Activated B cell treated with CpG ODN at 0.5 μM for 24 hours (primary cell): ENCODE measurements at regions not wholly inside any gene's neighbourhood (a gene's known extent, or its start where the extent isn't known, plus 50 kb on each side); places are given as distances from the start of the nearest gene placed in this dataset.

Source experiments
- ATAC-seq: fragments of 200-7000 bp; cut with Tn5 transposase; one replicate; pipeline ENCODE4 v1.10.0; 2021; ENCODE audit warnings: low read depth, mild to moderate bottlenecking, moderate library complexity
- CTCF ChIA-PET: fragments of 350-600 bp; sonication (Branson Sonifier 250); formaldehyde crosslinking; loops from one replicate; lab custom pipeline; 2021; ENCODE audit warnings: antibody characterized with exemption; lab: Charles Lee
- POLR2A ChIA-PET: fragments of 350-600 bp; sonication (Branson Sonifier 250); formaldehyde crosslinking; loops from one replicate; lab custom pipeline; 2021; ENCODE audit warnings: antibody characterized with exemption; lab: Charles Lee
- DNase-seq: peaks from one replicate; pipeline ENCODE4 v3.0.0; 2022
- H3K27ac Mint-ChIP-seq: one replicate; pipeline ENCODE4 v1.8.0; 2020; ENCODE audit warnings: mixed read lengths
- H3K27me3 Mint-ChIP-seq: one replicate; pipeline ENCODE4 v1.8.0; 2021; ENCODE audit warnings: mixed read lengths
- H3K36me3 Mint-ChIP-seq: one replicate; pipeline ENCODE4 v1.8.0; 2021; ENCODE audit warnings: low read depth, mixed read lengths
- H3K4me1 Mint-ChIP-seq: one replicate; pipeline ENCODE4 v1.8.0; 2021; ENCODE audit warnings: mixed read lengths
- H3K4me3 Mint-ChIP-seq: one replicate; pipeline ENCODE4 v1.8.0; 2020; ENCODE audit warnings: mild to moderate bottlenecking, mixed read lengths
- H3K9me3 Mint-ChIP-seq: one replicate; pipeline ENCODE4 v1.8.0; 2020; ENCODE audit warnings: mixed read lengths
- CTCF ChIP-seq: fragments of 200-600 bp; IDR thresholded peaks from one replicate; pipeline ENCODE4 v1.8.0; 2022; ENCODE audit warnings: antibody characterized with exemption, mild to moderate bottlenecking
- intact Hi-C: fragments of 100-400 bp; cut with micrococcal nuclease; formaldehyde crosslinking; loops from one replicate; pipeline ENCODE4 v1.15.1; 2024

GRCh38 chr3:99467420-99467819 lies 171.0 kb upstream of the COL8A1 start:
- POLR2A ChIA-PET: no interaction called here
- ATAC-seq: no peak
- H3K4me1 Mint-ChIP-seq: no peaks in the 10 kb centered on the region
- TF ChIP-seq CTCF: no peak
- H3K27ac Mint-ChIP-seq: no peak overlapping the region
- H3K4me3 Mint-ChIP-seq: no peak overlapping the region
- H3K9me3 Mint-ChIP-seq: no peaks in the 10 kb centered on the region
- CTCF ChIA-PET: no interaction called here
- no peaks in the 10 kb centered on the region for H3K36me3 Mint-ChIP-seq
- H3K27me3 Mint-ChIP-seq: no peaks in the 10 kb centered on the region
- no peak for DNase-seq
- intact Hi-C loops: no loop called here

GRCh38 chr3:99466331-99466730 lies 172.1 kb upstream of the COL8A1 start:
- intact Hi-C loops: no loop called here
- CTCF ChIA-PET: no interaction called here

GRCh38 chr3:99458013-99458412 lies 180.4 kb upstream of the COL8A1 start:
- H3K9me3 Mint-ChIP-seq: peaks cover 2% of the 10 kb centered on the region
- no peak overlapping the region for H3K4me3 Mint-ChIP-seq
- no peaks in the 10 kb centered on the region for H3K27me3 Mint-ChIP-seq
- ChIA-PET CTCF (no interaction called here), POLR2A (no interaction called here)
- no peaks in the 10 kb centered on the region for H3K36me3 Mint-ChIP-seq
- H3K27ac Mint-ChIP-seq: no peak overlapping the region
- intact Hi-C loops: no loop called here
- no peaks in the 10 kb centered on the region for H3K4me1 Mint-ChIP-seq
- DNase-seq (no peak), ATAC-seq (no peak)
- no peak for TF ChIP-seq CTCF

More at GRCh38 chr3:99466331-99466730, 172.1 kb upstream of the COL8A1 start:
- Mint-ChIP-seq H3K9me3 (no peaks in the 10 kb centered on the region), H3K27ac (no peak overlapping the region), H3K36me3 (no peaks in the 10 kb centered on the region), H3K27me3 (no peaks in the 10 kb centered on the region), H3K4me3 (no peak overlapping the region), H3K4me1 (no peaks in the 10 kb centered on the region)
- ATAC-seq (no peak), DNase-seq (no peak)
- no peak for TF ChIP-seq CTCF
- POLR2A ChIA-PET: no interaction called here

GRCh38 chr3:99442599-99442998 lies 195.8 kb upstream of the COL8A1 start:
- H3K4me3 Mint-ChIP-seq: no peak overlapping the region
- CTCF ChIA-PET: no interaction called here
- no peak for TF ChIP-seq CTCF
- H3K4me1 Mint-ChIP-seq: no peaks in the 10 kb centered on the region
- intact Hi-C loops: no loop called here
- H3K27ac Mint-ChIP-seq: no peak overlapping the region
- no peaks in the 10 kb centered on the region for H3K36me3 Mint-ChIP-seq
- POLR2A ChIA-PET: no interaction called here
- DNase-seq: no peak
- ATAC-seq: no peak
- no peaks in the 10 kb centered on the region for H3K9me3 Mint-ChIP-seq
- no peaks in the 10 kb centered on the region for H3K27me3 Mint-ChIP-seq

- intact Hi-C loops: no loop called here
- POLR2A ChIA-PET: no interaction called here
- no peak for ATAC-seq
- no peak for TF ChIP-seq CTCF
- Mint-ChIP-seq H3K27ac (no peak overlapping the region), H3K4me1 (no peaks in the 10 kb centered on the region), H3K9me3 (peaks cover 3% of the 10 kb centered on the region), H3K27me3 (no peaks in the 10 kb centered on the region), H3K36me3 (no peaks in the 10 kb centered on the region), H3K4me3 (no peak overlapping the region)
- no peak for DNase-seq
- CTCF ChIA-PET: no interaction called here
These were observed 198.5 kb upstream of the COL8A1 start for GRCh38 chr3:99439892-99440291.
